HG03342 (cell line): ENCODE measurements at regions not wholly inside any gene's neighbourhood (a gene's known extent, or its start where the extent isn't known, plus 50 kb on each side); places are given as distances from the start of the nearest gene placed in this dataset.

Experiments
- ATAC-seq: cut with Tn5 transposase; IDR thresholded peaks from one replicate; pipeline ENCODE4 v1.9.1; 2021; ENCODE audit warnings: mild to moderate bottlenecking, moderate library complexity; ENCODE audit not compliant: unreplicated experiment

- ATAC-seq, result no peak
Observed at GRCh38 chr11:106399624-106400023, 322.2 kb downstream of the AASDHPPT start.

DNA sequence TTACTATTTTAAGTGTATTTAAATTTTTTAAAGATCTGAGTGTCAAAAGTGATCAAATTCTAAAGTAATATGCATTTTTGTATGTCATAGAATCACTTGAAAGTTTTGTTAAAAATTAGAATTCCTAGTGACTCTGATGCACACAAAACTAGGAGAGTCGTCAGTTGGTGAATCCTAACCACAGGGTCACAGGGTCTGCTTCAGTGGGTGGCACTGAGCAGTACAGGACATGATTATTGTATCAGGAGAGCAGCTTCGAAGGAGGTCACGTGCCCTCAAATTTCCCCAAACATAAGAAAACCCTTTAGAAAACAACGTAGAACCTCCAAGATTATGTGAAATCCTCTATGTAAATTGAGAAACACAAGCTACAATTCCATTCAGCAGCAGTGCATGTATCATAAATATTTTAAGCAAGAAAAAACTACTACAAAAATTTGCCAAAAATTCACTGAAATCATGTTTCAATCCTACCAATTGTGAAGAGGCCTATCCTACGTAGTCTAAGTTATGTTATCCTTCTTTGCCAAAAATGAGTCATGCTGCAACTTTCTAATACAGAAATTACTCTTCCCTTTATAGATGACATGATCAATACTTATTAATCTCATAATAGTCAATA lies 323.6 kb downstream of the AASDHPPT start:
- ATAC-seq, result no peak

DNA sequence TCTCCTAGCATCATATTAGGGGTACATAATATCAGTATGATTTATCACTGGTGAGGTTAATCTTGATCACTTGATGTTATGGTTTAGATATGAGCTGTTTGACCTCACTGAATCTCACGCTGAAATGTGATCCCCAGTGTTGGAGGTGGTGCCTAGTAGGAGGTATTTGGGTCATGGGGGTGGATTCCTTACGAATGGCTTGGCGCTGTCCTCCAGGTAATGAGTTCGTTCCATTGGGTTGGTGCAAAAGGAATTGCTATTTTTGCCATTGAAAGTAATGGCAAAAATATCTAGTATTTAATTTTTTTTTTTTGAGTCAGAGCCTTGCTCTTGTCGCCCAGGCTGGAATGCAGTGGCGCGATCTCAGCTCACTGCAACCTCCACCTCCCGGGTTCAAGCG lies 326.3 kb downstream of the AASDHPPT start:
- ATAC-seq, result no peak

DNA sequence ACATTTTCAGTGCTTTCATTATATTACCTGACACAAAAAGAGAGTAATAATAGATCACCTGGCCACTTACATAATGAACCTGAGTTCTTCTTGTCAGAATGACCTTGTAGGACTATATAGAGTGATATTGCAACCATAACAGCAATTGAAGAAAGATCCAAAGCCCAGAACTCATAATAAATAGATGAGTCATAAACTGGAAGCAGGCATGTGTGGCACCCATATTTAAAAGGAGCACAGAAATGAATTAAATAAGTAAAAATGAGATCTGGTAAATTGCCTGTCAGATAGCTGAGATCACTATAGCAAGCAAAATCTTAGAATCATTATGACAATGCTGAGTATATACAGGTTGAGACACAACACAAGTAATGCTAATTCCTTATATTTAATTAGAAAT lies 331.8 kb downstream of the AASDHPPT start:
- ATAC-seq, result no peak

GRCh38 chr11:106409671-106410070 lies 332.2 kb downstream of the AASDHPPT start:
- ATAC-seq, result no peak

GRCh38 chr11:106410902-106411301 lies 333.4 kb downstream of the AASDHPPT start:
- no peak for ATAC-seq

- ATAC-seq, result no peak
Observed at GRCh38 chr11:106413222-106413621, 335.8 kb downstream of the AASDHPPT start.

- no peak for ATAC-seq
Observed at GRCh38 chr11:106415510-106415909, 338.0 kb downstream of the AASDHPPT start.

GRCh38 chr11:106418791-106419190 lies 341.3 kb downstream of the AASDHPPT start:
- ATAC-seq, result no peak

DNA sequence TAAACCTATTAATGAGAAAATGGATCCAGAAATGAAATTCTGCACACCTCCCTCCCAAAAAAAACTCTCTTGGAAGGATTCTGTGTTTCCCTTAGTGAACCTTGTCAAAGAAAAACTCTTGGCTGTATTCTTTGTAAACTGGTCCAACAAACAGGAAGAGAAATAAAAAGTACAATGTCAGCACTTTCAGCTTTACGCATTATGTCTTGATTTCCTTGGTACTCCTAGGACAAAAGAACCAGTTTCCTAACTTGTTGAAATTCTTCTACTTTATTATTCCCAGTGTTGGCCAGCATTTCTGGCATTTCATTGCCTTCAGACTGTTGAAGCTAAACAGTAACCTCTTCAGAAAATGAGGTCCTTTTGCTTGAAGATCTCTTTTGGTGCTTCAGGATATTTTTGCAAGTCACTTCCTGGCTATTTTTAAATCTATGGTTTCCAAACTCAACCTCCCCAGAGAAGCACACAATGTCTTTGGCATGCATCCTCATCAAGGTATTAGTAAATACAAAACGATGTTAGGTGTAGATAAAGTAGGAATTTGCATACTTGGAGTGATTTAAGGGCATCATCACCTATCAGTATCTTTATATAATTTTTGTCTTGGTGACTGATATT lies 342.7 kb downstream of the AASDHPPT start:
- ATAC-seq, result no peak

GRCh38 chr11:106420686-106421085 lies 343.2 kb downstream of the AASDHPPT start:
- ATAC-seq, result no peak

DNA sequence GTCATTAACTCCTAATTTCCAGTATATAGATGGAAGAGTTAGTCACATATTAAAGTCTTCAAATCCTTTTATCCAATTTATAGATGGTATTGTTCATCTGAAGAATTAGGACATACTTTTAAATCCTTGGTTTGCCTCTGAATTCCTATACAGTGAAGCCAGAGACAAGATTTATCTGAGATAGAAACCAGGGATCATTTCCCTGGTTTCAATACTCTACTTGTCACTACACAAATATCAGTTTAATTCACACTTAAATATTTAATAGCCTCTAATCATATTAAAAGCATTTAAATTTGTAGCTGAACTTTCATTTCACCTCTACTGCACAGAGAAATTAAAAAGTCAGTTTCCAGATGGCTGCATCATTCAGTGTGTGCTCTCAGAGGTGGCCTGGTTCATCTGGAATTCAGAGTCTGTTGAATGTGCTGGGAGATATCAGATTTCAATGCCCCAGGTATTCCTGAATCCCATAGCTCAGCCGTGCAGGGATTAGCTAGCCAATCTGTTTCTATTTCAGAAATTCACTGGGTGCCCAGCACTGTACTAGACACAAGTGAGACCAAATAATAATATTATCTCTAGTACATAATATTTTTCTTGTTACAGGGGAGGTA lies 344.3 kb downstream of the AASDHPPT start:
- ATAC-seq, result no peak

DNA sequence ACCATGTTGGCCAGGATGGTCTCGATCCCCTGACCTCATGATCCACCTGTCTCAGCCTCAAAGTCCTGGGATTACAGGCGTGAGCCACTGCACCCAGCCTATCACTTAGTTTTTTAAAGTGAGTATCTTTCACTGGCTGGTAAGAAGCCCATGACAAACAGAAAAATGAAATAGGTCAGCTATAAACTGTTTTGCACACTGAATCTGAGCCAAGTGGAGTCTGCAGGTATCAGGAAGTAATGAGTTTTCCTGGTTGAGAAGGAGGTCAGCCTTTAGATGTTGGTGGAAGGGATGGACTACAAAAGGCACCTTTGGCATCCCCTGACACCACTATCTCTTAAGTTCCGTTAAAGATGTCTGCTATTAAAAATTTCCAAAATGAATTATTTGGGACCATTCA lies 345.1 kb downstream of the AASDHPPT start:
- ATAC-seq, result no peak

DNA sequence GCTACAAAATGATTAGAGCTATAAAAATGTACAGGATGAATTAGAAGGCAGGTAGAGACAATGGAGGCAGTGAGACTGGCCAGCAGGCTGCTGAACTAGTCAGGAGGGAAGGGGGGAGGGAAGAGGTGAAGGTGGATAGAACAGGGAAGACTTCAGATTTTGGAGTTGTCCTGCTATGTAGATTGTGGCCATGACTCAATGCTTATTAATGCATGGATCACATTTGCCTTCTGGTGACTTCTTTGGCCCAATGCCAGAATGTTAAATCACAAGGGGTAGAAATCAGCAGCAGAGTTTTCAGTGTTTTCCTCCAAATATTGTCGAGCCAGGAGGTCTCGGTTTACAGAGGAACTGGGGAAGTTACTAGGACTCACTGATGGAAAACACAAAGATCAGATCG lies 346.6 kb downstream of the AASDHPPT start:
- no peak for ATAC-seq

- no peak for ATAC-seq
Observed at GRCh38 chr11:106425819-106426218, 348.4 kb downstream of the AASDHPPT start.

GRCh38 chr11:106426696-106427095 lies 349.2 kb downstream of the AASDHPPT start:
- ATAC-seq, result no peak

GRCh38 chr11:106427736-106428135 lies 350.3 kb downstream of the AASDHPPT start:
- no peak for ATAC-seq

DNA sequence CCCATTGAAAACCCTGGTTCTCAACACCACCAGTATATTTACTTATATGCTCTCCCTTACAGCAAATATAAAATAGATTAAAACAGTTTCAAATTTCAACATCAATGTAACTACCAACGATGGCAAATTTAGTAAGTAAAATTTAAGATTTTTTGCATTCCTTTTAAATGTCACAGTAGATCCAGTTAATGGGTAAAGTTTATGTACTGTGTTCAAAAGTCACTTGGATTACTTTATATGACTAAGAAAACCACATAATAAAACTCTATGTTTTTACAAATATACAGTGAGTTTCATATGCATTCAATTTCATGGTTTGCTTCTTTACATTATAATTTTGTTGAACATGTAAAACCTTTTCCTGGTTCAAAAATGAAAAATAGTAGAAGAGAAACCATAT lies 364.6 kb downstream of the AASDHPPT start:
- ATAC-seq, result no peak

GRCh38 chr11:106446302-106446701 lies 368.8 kb downstream of the AASDHPPT start:
- no peak for ATAC-seq

- ATAC-seq, result no peak
Observed at GRCh38 chr11:106446955-106447354, 369.5 kb downstream of the AASDHPPT start.

DNA sequence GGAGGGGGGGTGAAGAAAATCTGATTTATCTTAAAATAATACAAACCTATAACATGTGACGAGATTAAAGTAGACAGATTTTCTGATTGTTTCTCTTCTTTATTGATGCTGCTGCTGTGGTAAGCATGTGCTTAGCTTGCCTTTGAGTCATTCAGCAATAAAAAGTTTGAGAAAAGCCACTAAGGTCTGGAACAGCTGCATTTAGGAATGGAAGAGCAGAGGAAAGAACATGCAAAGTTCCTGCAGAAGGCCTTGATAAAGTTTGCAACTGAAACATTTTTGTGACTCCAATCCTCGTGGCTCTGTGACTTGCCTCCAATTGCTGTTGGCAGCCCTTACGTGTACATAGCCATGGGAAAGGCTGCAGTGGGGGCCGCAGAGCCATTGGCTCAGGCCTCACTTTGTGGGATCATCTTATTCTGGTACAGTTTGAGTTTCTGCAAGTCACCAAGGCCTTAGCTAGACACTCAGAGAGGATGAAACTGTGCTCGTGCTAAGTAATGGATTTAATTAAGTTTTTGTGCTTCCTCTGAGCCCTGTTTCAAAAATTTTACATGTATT lies 370.2 kb downstream of the AASDHPPT start:
- no peak for ATAC-seq

DNA sequence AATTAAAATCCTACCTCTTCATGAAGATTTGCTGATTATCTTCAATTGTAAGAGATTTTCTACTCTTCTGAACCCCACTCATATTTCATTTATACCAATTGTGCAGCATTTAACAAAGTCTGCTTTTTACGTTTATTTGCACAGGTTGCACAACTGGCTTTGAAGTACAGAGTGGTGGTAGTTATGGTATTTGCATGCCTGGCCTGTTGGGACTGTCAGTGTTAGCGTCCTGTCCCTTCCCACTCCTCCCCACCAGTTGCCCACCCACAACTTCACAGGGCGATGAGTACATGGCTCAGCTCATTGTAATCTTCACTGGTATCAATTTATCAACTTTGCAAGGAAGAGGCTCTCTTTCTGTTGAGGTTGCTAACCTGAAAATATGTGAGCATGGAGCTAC lies 372.3 kb downstream of the AASDHPPT start:
- ATAC-seq, result no peak
